ENCODE measurements at regions not wholly inside any gene's neighbourhood (a gene's known extent, or its start where the extent isn't known, plus 50 kb on each side); places are given as distances from the start of the nearest gene placed in this dataset.

DNA sequence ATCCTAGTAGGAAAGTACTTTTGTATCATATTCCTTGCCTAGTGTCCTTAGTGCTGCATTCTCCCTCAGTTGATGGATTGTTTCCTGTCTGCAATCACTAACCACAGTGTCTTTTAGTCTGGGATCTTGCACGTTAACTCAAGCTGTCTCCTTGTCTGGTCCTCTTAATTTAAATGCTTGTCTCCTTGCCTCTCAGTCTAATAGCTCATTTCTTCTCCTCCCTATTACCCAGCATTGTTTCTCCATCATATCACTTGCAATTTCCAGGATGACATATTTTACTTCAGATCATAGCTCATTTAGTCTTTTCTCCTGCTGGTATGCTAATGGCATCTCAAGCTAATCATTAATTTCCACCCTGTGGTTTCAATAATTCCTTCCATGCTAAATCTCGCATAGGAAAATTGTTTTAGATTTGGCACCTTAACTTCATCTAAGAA, 2052.0 kb upstream of the C9orf72 start:
- in situ Hi-C loops (cut with MboI): no loop called here
- no CpG with 5 or more reads among the region's 2 CpGs for WGBS (ENCODE audit: insufficient coverage, low coverage, missing lambda C conversion rate)
- TF ChIP-seq, protein P1, sequence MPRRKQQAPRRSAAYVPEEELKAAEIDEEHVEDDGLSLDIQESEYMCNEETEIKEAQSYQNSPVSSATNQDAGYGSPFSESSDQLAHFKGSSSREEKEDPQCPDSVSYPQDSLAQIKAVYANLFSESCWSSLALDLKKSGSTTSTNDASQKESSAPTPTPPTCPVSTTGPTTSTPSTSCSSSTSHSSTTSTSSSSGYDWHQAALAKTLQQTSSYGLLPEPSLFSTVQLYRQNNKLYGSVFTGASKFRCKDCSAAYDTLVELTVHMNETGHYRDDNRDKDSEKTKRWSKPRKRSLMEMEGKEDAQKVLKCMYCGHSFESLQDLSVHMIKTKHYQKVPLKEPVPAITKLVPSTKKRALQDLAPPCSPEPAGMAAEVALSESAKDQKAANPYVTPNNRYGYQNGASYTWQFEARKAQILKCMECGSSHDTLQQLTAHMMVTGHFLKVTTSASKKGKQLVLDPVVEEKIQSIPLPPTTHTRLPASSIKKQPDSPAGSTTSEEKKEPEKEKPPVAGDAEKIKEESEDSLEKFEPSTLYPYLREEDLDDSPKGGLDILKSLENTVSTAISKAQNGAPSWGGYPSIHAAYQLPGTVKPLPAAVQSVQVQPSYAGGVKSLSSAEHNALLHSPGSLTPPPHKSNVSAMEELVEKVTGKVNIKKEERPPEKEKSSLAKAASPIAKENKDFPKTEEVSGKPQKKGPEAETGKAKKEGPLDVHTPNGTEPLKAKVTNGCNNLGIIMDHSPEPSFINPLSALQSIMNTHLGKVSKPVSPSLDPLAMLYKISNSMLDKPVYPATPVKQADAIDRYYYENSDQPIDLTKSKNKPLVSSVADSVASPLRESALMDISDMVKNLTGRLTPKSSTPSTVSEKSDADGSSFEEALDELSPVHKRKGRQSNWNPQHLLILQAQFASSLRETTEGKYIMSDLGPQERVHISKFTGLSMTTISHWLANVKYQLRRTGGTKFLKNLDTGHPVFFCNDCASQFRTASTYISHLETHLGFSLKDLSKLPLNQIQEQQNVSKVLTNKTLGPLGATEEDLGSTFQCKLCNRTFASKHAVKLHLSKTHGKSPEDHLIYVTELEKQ (CRISPR knock-in tag; IDR thresholded peaks at IDR 0.05): no peak
- TF ChIP-seq KDM5B (IDR thresholded peaks at IDR 0.05; ENCODE audit: insufficient replicate concordance, low read depth, low read length) (no peak), SMARCA4 (IDR thresholded peaks at IDR 0.05) (no peak), GTF2A2 (tag; IDR thresholded peaks at IDR 0.05) (no peak), JUN (IDR thresholded peaks at IDR 0.05; ENCODE audit: borderline replicate concordance, low read depth, low read length) (no peak), JUN (CRISPR knock-in tag; IDR thresholded peaks at IDR 0.05; ENCODE audit: borderline replicate concordance) (no peak), HMG20B (CRISPR knock-in tag; IDR thresholded peaks at IDR 0.05) (no peak), NFATC3 (IDR thresholded peaks at IDR 0.05) (no peak), SPI1 (IDR thresholded peaks at IDR 0.05; ENCODE audit: borderline replicate concordance, low read depth, low read length) (no peak), MEF2D (tag; conservative IDR thresholded peaks at IDR 0.05; ENCODE audit: low read depth) (no peak), C11orf30 (IDR thresholded peaks at IDR 0.05; ENCODE audit: low read depth) (no peak), RFX5 (IDR thresholded peaks at IDR 0.05; ENCODE audit: low read depth, low read length) (no peak), ILK (tag; IDR thresholded peaks at IDR 0.05; ENCODE audit: borderline replicate concordance, low read depth) (no peak), PCBP1 (IDR thresholded peaks at IDR 0.05; ENCODE audit: low read depth, low read length, poor library complexity, severe bottlenecking) (no peak), SNRNP70 (optimal IDR thresholded peaks at IDR 0.05; ENCODE audit: low read depth, low read length) (no peak)
- TF ChIP-seq, protein P2, sequence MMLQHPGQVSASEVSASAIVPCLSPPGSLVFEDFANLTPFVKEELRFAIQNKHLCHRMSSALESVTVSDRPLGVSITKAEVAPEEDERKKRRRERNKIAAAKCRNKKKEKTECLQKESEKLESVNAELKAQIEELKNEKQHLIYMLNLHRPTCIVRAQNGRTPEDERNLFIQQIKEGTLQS (IDR thresholded peaks at IDR 0.05): no peak
- TF ChIP-seq, protein P2 (CRISPR knock-in tag; conservative IDR thresholded peaks at IDR 0.05): no peak
- TF ChIP-seq, protein P3, sequence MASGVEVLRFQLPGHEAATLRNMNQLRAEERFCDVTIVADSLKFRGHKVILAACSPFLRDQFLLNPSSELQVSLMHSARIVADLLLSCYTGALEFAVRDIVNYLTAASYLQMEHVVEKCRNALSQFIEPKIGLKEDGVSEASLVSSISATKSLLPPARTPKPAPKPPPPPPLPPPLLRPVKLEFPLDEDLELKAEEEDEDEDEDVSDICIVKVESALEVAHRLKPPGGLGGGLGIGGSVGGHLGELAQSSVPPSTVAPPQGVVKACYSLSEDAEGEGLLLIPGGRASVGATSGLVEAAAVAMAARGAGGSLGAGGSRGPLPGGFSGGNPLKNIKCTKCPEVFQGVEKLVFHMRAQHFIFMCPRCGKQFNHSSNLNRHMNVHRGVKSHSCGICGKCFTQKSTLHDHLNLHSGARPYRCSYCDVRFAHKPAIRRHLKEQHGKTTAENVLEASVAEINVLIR (CRISPR knock-in tag; IDR thresholded peaks at IDR 0.05): no peak

More for the DNA sequence above, 2052.0 kb upstream of the C9orf72 start:
- ChIA-PET CTCF (ENCODE audit: low intra/inter-chr PET ratio) (no interaction called here), POLR2A (no interaction called here)
- H3K4me1 ChIP-seq (replicated peaks in 1 of 2; ENCODE audit: control insufficient read depth in 2 of 2, insufficient read depth in 2 of 2, low read length in 2 of 2): no peaks in the 10 kb centered on the region
- no peak overlapping the region for H3K27ac ChIP-seq (ENCODE audit: extremely low read depth, low read depth, low read length)
- DNase-seq (ENCODE audit: extremely low read depth in 1 of 4, low spot score in 3 of 4): no peak
- ATAC-seq: no peak
- H3K9me1 ChIP-seq (ENCODE audit: control insufficient read depth, insufficient read depth, low read length): no peaks in the 10 kb centered on the region
- H3K79me2 ChIP-seq (ENCODE audit: control insufficient read depth, insufficient read depth, low read length): no peaks in the 10 kb centered on the region
- H2AFZ ChIP-seq (ENCODE audit: low read depth, low read length): no peak overlapping the region
- no peak overlapping the region for H3K4me3 ChIP-seq
- no TSS peak for BruUV-seq (replicated peaks)
- no peaks in the 10 kb centered on the region for H3K27me3 ChIP-seq (ENCODE audit: control insufficient read depth in 2 of 2, insufficient read depth in 2 of 2, low read length in 2 of 2)
- H3K9me3 ChIP-seq (replicated peaks; ENCODE audit: control insufficient read depth, insufficient read depth, low read depth, low read length): no peaks in the 10 kb centered on the region
- no peak overlapping the region for H3K4me2 ChIP-seq (ENCODE audit: insufficient read depth, low read length)
- no peaks in the 10 kb centered on the region for H3K36me3 ChIP-seq (ENCODE audit: control insufficient read depth, insufficient read depth, low read length)
- H3K9ac ChIP-seq (ENCODE audit: insufficient read depth in 1 of 2, low read depth in 2 of 2, low read length in 2 of 2): no peak overlapping the region
- intact Hi-C loops (cut with micrococcal nuclease): no loop called here
- no peak for FAIRE-seq
- no peaks in the 10 kb centered on the region for H4K20me1 ChIP-seq (replicated peaks; ENCODE audit: control insufficient read depth, insufficient read depth, low read length)

Data from K562 (cell line).